GM12878 (cell line): ENCODE measurements at regions not wholly inside any gene's neighbourhood (a gene's known extent, or its start where the extent isn't known, plus 50 kb on each side); places are given as distances from the start of the nearest gene placed in this dataset.

Experiments
- ATAC-seq: fragments of 200-7000 bp; cut with Tn5 transposase; 3 replicates; pipeline ENCODE4 v1.9.1; 2020; ENCODE audit warnings: mild to moderate bottlenecking, moderate library complexity
- BruUV-seq: library from RNA; stranded (reverse); fragments of 400-500 nt; replicated peaks from 2 replicates; lab custom pipeline; 2021; lab: Mats Ljungman, UMichigan
- CTCF ChIA-PET: fragments of 300-600 bp; sonication (Branson Sonifier 250); formaldehyde crosslinking; extraction: SDS; loops from one replicate; lab custom pipeline; 2021; ENCODE audit warnings: inconsistent platforms; lab: Yijun Ruan, JAX
- POLR2A ChIA-PET: fragments of 350-600 bp; formaldehyde crosslinking; extraction: SDS; loops from one replicate; lab custom pipeline; 2021; ENCODE audit warnings: inconsistent platforms; lab: Charles Lee
- RAD21 ChIA-PET: fragments of 300-600 bp; sonication (Branson Sonifier 250); formaldehyde crosslinking; loops from one replicate; lab custom pipeline; 2023; ENCODE audit warnings: antibody characterized with exemption; ENCODE audit not compliant: unreplicated experiment; lab: Charles Lee
- SMC1A ChIA-PET: fragments of 300-600 bp; sonication (Branson Sonifier 250); formaldehyde crosslinking; loops from one replicate; lab custom pipeline; 2023; ENCODE audit not compliant: unreplicated experiment, uncharacterized antibody; lab: Charles Lee
- DNase-seq: peaks from one replicate; pipeline ENCODE4 v3.0.0-alpha.2; 2011; ENCODE audit warnings: low read depth, low spot score
- FAIRE-seq: peaks from 3 replicates; lab custom pipeline; 2011; peaks lifted over from hg19 to GRCh38; lab: Jason Lieb, UNC
- H2AFZ ChIP-seq: 2 replicates; pipeline ENCODE4 v1.6.0; 2011; ENCODE audit warnings: low read depth, low read length, control low read depth; ENCODE audit not compliant: control insufficient read depth
- H3K27ac ChIP-seq: 2 replicates; pipeline ENCODE4 v1.5.1; 2011; ENCODE audit warnings: control low read depth; ENCODE audit not compliant: control insufficient read depth, insufficient read depth
- H3K27me3 ChIP-seq, 2 experiments: replicated peaks in 1 of 2; 2 replicates each; pipeline versions ENCODE4 v1.6.0 to v1.6.1; 2011; ENCODE audit warnings: low read length in 1 of 2; ENCODE audit not compliant: control insufficient read depth in 2 of 2, insufficient read depth in 2 of 2
- H3K36me3 ChIP-seq, 2 experiments: 2 replicates each; pipeline ENCODE4 v1.5.1; 2011; ENCODE audit warnings: low read length in 1 of 2; ENCODE audit not compliant: control insufficient read depth in 2 of 2, insufficient read depth in 2 of 2
- H3K4me1 ChIP-seq: 2 replicates; pipeline ENCODE4 v1.6.1; 2011; ENCODE audit warnings: mild to moderate bottlenecking, low read length, moderate library complexity, mixed read lengths; ENCODE audit not compliant: control insufficient read depth, insufficient read depth
- H3K4me2 ChIP-seq: 2 replicates; pipeline ENCODE4 v1.6.0; 2011; ENCODE audit warnings: control low read depth; ENCODE audit not compliant: control insufficient read depth, insufficient read depth
- H3K4me3 ChIP-seq: fragments of 200-600 bp; sonication (generic); 2 replicates; pipeline ENCODE4 v1.5.1; 2016
- H3K79me2 ChIP-seq: 2 replicates; pipeline ENCODE4 v1.6.0; 2011; ENCODE audit warnings: low read length; ENCODE audit not compliant: control insufficient read depth, insufficient read depth
- H3K9ac ChIP-seq: 2 replicates; pipeline ENCODE4 v1.8.0; 2011; ENCODE audit warnings: low read length, control low read depth, mixed read lengths; ENCODE audit not compliant: control insufficient read depth, insufficient read depth
- H3K9me3 ChIP-seq: replicated peaks from 3 replicates; pipeline ENCODE4 v1.5.1; 2011; ENCODE audit warnings: mild to moderate bottlenecking, low read length; ENCODE audit not compliant: control insufficient read depth, insufficient read depth
- H4K20me1 ChIP-seq: 2 replicates; pipeline ENCODE4 v1.6.0; 2011; ENCODE audit not compliant: control insufficient read depth, insufficient read depth
- ASH2L ChIP-seq: fragments of 300-600, 200-600 bp; sonication (generic); IDR thresholded peaks from 2 replicates; pipeline ENCODE4 v1.6.1; 2017; ENCODE audit warnings: low read depth, mild to moderate bottlenecking, borderline replicate concordance
- CREB1 ChIP-seq: IDR thresholded peaks from 2 replicates; pipeline ENCODE4 v1.6.1; 2012; ENCODE audit warnings: low read depth, mild to moderate bottlenecking, inconsistent platforms
- ESRRA ChIP-seq: IDR thresholded peaks from 2 replicates; pipeline ENCODE4 v1.6.1; 2012; ENCODE audit warnings: mild to moderate bottlenecking, low read length, improper control_type of control experiment
- EZH2 ChIP-seq: IDR thresholded peaks from 2 replicates; pipeline ENCODE4 v1.6.1; 2012; ENCODE audit warnings: low read depth, mild to moderate bottlenecking, control low read depth, inconsistent platforms, low read length, borderline replicate concordance; ENCODE audit not compliant: control insufficient read depth
- MEF2A ChIP-seq: IDR thresholded peaks from 2 replicates; pipeline ENCODE4 v1.6.1; 2011; ENCODE audit warnings: low read depth, mild to moderate bottlenecking, low read length, moderate library complexity; ENCODE audit not compliant: insufficient read depth
- NFXL1 ChIP-seq: fragments of 450-650 bp; IDR thresholded peaks from 2 replicates; pipeline ENCODE4 v1.6.1; 2017; ENCODE audit warnings: antibody characterized with exemption, mild to moderate bottlenecking, borderline replicate concordance
- NR2C2 ChIP-seq: IDR thresholded peaks from 2 replicates; pipeline ENCODE4 v1.6.1; 2011; ENCODE audit warnings: borderline replicate concordance, low read depth; ENCODE audit not compliant: control insufficient read depth, insufficient read length
- NR2F1 ChIP-seq: fragments of 450-650 bp; conservative IDR thresholded peaks from 2 replicates; pipeline ENCODE4 v1.6.1; 2017; ENCODE audit warnings: mild to moderate bottlenecking
- RAD21 ChIP-seq: IDR thresholded peaks from 2 replicates; pipeline ENCODE4 v1.6.1; 2011; ENCODE audit warnings: mild to moderate bottlenecking, low read depth, low read length, moderate library complexity; ENCODE audit not compliant: insufficient read depth
- RELA ChIP-seq: fragments of 450-650 bp; IDR thresholded peaks from 2 replicates; pipeline ENCODE4 v1.8.0; 2014; ENCODE audit warnings: borderline replicate concordance; ENCODE audit not compliant: partially characterized antibody
- TCF7 ChIP-seq: IDR thresholded peaks from 2 replicates; pipeline ENCODE4 v1.6.1; 2014; ENCODE audit warnings: antibody characterized with exemption, borderline replicate concordance
- WGBS: methylation state at CpG from one replicate; pipeline ENCODE4 v1.1.6; 2016; ENCODE audit warnings: low lambda C conversion rate; ENCODE audit not compliant: insufficient replicate concordance, insufficient coverage; ENCODE audit errors: missing lambda C conversion rate; 5-methylcytosine and 5-hydroxymethylcytosine counted together
- in situ Hi-C: fragments of 300-500 bp; cut with MboI; formaldehyde crosslinking; loops from 9 replicates; pipeline ENCODE4 v1.14.3; 2018; ENCODE audit warnings: mixed read lengths
- intact Hi-C: fragments of 100-400 bp; cut with micrococcal nuclease; formaldehyde crosslinking; loops from one replicate; pipeline ENCODE4 v1.14.2; 2022; ENCODE audit not compliant: unreplicated experiment
- TF ChIP-seq, protein P1 (sequence below): IDR thresholded peaks from 2 replicates; pipeline ENCODE4 v1.6.1; 2011; ENCODE audit warnings: mild to moderate bottlenecking, low read depth, low read length, moderate library complexity; ENCODE audit not compliant: insufficient replicate concordance
- TF ChIP-seq, protein P2 (sequence below): IDR thresholded peaks from 2 replicates; pipeline ENCODE4 v1.6.1; 2012; ENCODE audit warnings: low read depth, low read length, improper control_type of control experiment
- TF ChIP-seq, protein P3 (sequence below): fragments of 450-650 bp; conservative IDR thresholded peaks from 2 replicates; pipeline ENCODE4 v1.6.1; 2017; ENCODE audit warnings: mild to moderate bottlenecking, moderate library complexity
- TF ChIP-seq, protein P4 (sequence below): fragments of 450-650 bp; IDR thresholded peaks from 2 replicates; pipeline ENCODE4 v1.6.1; 2017; ENCODE audit warnings: mild to moderate bottlenecking, moderate library complexity

- SMC1A ChIA-PET = interaction anchor here (0.6 to 5.2 kb wide), 15 partner anchors 10 to 1591 kb away, joined by 3 to 42 read pairs (median 4); no protein-coding TSS in a partner anchor
- intact Hi-C loops = loop anchor here (1.0 to 10.0 kb wide), 4 partner anchors 358 to 1340 kb away; partner anchors contain the start of gene UBE2E3
- DNase-seq = peak; percentile 4
- peak; percentile 80 for TF ChIP-seq RAD21
- TF ChIP-seq, protein P1, sequence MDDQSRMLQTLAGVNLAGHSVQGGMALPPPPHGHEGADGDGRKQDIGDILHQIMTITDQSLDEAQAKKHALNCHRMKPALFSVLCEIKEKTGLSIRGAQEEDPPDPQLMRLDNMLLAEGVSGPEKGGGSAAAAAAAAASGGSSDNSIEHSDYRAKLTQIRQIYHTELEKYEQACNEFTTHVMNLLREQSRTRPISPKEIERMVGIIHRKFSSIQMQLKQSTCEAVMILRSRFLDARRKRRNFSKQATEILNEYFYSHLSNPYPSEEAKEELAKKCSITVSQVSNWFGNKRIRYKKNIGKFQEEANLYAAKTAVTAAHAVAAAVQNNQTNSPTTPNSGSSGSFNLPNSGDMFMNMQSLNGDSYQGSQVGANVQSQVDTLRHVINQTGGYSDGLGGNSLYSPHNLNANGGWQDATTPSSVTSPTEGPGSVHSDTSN = no peak
- TF ChIP-seq, protein P2, sequence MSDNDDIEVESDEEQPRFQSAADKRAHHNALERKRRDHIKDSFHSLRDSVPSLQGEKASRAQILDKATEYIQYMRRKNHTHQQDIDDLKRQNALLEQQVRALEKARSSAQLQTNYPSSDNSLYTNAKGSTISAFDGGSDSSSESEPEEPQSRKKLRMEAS = no peak
- TF ChIP-seq NR2C2 = no peak
- no peak for TF ChIP-seq NFXL1
- no peak for TF ChIP-seq ASH2L
- TF ChIP-seq ESRRA = no peak
- no peak for TF ChIP-seq MEF2A
- TF ChIP-seq, protein P3, sequence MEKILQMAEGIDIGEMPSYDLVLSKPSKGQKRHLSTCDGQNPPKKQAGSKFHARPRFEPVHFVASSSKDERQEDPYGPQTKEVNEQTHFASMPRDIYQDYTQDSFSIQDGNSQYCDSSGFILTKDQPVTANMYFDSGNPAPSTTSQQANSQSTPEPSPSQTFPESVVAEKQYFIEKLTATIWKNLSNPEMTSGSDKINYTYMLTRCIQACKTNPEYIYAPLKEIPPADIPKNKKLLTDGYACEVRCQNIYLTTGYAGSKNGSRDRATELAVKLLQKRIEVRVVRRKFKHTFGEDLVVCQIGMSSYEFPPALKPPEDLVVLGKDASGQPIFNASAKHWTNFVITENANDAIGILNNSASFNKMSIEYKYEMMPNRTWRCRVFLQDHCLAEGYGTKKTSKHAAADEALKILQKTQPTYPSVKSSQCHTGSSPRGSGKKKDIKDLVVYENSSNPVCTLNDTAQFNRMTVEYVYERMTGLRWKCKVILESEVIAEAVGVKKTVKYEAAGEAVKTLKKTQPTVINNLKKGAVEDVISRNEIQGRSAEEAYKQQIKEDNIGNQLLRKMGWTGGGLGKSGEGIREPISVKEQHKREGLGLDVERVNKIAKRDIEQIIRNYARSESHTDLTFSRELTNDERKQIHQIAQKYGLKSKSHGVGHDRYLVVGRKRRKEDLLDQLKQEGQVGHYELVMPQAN = no peak
- no peak for TF ChIP-seq NR2F1
- TF ChIP-seq EZH2 = no peak
- TF ChIP-seq, protein P4, sequence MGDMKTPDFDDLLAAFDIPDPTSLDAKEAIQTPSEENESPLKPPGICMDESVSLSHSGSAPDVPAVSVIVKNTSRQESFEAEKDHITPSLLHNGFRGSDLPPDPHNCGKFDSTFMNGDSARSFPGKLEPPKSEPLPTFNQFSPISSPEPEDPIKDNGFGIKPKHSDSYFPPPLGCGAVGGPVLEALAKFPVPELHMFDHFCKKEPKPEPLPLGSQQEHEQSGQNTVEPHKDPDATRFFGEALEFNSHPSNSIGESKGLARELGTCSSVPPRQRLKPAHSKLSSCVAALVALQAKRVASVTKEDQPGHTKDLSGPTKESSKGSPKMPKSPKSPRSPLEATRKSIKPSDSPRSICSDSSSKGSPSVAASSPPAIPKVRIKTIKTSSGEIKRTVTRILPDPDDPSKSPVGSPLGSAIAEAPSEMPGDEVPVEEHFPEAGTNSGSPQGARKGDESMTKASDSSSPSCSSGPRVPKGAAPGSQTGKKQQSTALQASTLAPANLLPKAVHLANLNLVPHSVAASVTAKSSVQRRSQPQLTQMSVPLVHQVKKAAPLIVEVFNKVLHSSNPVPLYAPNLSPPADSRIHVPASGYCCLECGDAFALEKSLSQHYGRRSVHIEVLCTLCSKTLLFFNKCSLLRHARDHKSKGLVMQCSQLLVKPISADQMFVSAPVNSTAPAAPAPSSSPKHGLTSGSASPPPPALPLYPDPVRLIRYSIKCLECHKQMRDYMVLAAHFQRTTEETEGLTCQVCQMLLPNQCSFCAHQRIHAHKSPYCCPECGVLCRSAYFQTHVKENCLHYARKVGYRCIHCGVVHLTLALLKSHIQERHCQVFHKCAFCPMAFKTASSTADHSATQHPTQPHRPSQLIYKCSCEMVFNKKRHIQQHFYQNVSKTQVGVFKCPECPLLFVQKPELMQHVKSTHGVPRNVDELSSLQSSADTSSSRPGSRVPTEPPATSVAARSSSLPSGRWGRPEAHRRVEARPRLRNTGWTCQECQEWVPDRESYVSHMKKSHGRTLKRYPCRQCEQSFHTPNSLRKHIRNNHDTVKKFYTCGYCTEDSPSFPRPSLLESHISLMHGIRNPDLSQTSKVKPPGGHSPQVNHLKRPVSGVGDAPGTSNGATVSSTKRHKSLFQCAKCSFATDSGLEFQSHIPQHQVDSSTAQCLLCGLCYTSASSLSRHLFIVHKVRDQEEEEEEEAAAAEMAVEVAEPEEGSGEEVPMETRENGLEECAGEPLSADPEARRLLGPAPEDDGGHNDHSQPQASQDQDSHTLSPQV = no peak
- no peak for TF ChIP-seq RELA
- TF ChIP-seq CREB1 = no peak
- no peak for TF ChIP-seq TCF7
Measured at GRCh38 chr2:180124273-180125139, 117.4 kb upstream of the CWC22 start.

More at GRCh38 chr2:180124273-180125139, 117.4 kb upstream of the CWC22 start:
- Histone ChIP-seq H3K4me2 (no peak overlapping the region), H3K27me3 (no peaks in the 10 kb centered on the region; a peak in 1 of 4 replicates), H3K79me2 (no peaks in the 10 kb centered on the region), H3K36me3 (no peaks in the 10 kb centered on the region), H3K4me1 (no peaks in the 10 kb centered on the region), H3K9ac (no peak overlapping the region), H3K4me3 (no peak overlapping the region), H3K9me3 (no peaks in the 10 kb centered on the region), H4K20me1 (no peaks in the 10 kb centered on the region), H3K27ac (no peak overlapping the region), H2AFZ (no peak overlapping the region)
- ChIA-PET RAD21 (interaction anchor here (0.8 to 2.0 kb wide), 12 partner anchors 17 to 1591 kb away, joined by 3 to 21 read pairs (median 4); partner anchors contain the start of gene UBE2E3), POLR2A (no interaction called here), CTCF (interaction anchor here (0.6 to 4.9 kb wide), 29 partner anchors 10 to 1831 kb away, joined by 3 to 90 read pairs (median 5); no protein-coding TSS in a partner anchor)
- FAIRE-seq = no peak
- no TSS peak for BruUV-seq
- ATAC-seq = peak; percentile 91
- WGBS = 6% methylated on average over 8 of the region's 8 CpGs
- in situ Hi-C loops = loop anchor here (5.0 to 25.0 kb wide), 2 partner anchors 933 to 1588 kb away; no protein-coding TSS in a partner anchor
